ENCODE measurements at regions not wholly inside any gene's neighbourhood (a gene's known extent, or its start where the extent isn't known, plus 50 kb on each side); places are given as distances from the start of the nearest gene placed in this dataset.

DNA sequence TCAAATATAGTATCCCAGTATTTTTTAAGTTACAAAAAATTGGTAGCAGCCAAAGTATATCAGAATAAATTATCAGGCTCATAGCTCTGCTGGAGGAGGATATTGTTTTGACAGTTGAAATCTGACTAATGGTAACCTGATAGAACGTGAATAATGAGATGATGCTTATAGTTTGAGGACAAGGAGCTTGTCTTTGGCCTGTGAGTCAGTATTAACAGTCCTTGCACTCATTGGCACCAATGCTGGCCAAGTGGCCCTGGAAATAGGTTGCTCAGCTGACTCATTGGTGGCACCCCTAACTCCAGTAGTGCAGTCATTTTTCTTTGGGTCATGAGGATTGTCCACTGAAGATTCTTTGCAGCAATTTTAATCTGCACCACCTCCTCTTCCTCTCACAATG lies 203.3 kb upstream of the JADE1 start:
- 58% methylated on average over 1 of the region's 1 CpG for WGBS (ENCODE audit: insufficient coverage)
- DNase-seq (no peak), ATAC-seq (no peak)
- TF ChIP-seq, protein P1, sequence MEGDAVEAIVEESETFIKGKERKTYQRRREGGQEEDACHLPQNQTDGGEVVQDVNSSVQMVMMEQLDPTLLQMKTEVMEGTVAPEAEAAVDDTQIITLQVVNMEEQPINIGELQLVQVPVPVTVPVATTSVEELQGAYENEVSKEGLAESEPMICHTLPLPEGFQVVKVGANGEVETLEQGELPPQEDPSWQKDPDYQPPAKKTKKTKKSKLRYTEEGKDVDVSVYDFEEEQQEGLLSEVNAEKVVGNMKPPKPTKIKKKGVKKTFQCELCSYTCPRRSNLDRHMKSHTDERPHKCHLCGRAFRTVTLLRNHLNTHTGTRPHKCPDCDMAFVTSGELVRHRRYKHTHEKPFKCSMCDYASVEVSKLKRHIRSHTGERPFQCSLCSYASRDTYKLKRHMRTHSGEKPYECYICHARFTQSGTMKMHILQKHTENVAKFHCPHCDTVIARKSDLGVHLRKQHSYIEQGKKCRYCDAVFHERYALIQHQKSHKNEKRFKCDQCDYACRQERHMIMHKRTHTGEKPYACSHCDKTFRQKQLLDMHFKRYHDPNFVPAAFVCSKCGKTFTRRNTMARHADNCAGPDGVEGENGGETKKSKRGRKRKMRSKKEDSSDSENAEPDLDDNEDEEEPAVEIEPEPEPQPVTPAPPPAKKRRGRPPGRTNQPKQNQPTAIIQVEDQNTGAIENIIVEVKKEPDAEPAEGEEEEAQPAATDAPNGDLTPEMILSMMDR (IDR thresholded peaks at IDR 0.05): no peak
- Histone ChIP-seq H3K4me3 (ENCODE audit: low read length) (no peak overlapping the region), H3K27me3 (ENCODE audit: control insufficient read depth, insufficient read depth, low read length) (no peaks in the 10 kb centered on the region), H3K27ac (ENCODE audit: low read length) (no peak overlapping the region), H3K9me3 (ENCODE audit: control insufficient read depth, insufficient read depth, low read length) (no peaks in the 10 kb centered on the region), H3K4me1 (ENCODE audit: control insufficient read depth, insufficient read depth, low read length) (no peaks in the 10 kb centered on the region), H3K36me3 (ENCODE audit: control insufficient read depth, insufficient read depth, low read length) (no peaks in the 10 kb centered on the region)
- intact Hi-C loops (cut with micrococcal nuclease): no loop called here
- Mint-ChIP-seq H3K9me3 (no peaks in the 10 kb centered on the region), H3K36me3 (no peaks in the 10 kb centered on the region), H3K27me3 (ENCODE audit: low read depth in 2 of 2) (peaks cover 0 to 13% of the 10 kb centered on the region in 2 donors), H3K27ac (no peak overlapping the region), H3K4me1 (no peaks in the 10 kb centered on the region), H3K4me3 (no peak overlapping the region)

DNA sequence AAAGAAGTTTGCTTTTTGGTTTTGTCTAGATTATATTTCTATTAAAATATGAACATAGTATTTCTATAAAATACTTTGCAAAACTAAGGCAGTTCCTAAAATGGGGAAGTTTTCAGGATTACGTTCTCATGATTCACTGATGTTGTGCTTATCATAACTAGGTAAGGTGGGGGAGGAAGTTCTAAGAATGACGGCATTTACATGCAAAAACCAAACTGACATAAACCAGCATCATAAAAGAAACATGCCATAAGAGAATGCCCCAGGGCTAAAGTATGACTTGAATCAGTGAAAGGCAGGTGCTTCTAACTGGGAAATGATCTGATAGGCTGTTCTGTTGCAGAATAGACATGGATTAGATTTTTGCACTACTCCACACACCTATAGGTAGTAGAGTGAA lies 204.7 kb upstream of the JADE1 start:
- Mint-ChIP-seq H3K27ac (no peak overlapping the region), H3K4me1 (no peaks in the 10 kb centered on the region), H3K4me3 (no peak overlapping the region), H3K36me3 (no peaks in the 10 kb centered on the region), H3K27me3 (ENCODE audit: low read depth in 2 of 2) (peaks cover 0 to 16% of the 10 kb centered on the region in 2 donors), H3K9me3 (no peaks in the 10 kb centered on the region)
- H3K4me3 ChIP-seq (ENCODE audit: low read length): no peak overlapping the region
- WGBS (ENCODE audit: insufficient coverage): no CpG with 5 or more reads among the region's 2 CpGs
- intact Hi-C loops (cut with micrococcal nuclease): no loop called here
- ATAC-seq (no peak), DNase-seq (no peak)
- no peaks in the 10 kb centered on the region for H3K36me3 ChIP-seq (ENCODE audit: control insufficient read depth, insufficient read depth, low read length)
- H3K9me3 ChIP-seq (ENCODE audit: control insufficient read depth, insufficient read depth, low read length): no peaks in the 10 kb centered on the region
- H3K27ac ChIP-seq (ENCODE audit: low read length): no peak overlapping the region
- TF ChIP-seq, protein P1 (IDR thresholded peaks at IDR 0.05): no peak
- H3K4me1 ChIP-seq (ENCODE audit: control insufficient read depth, insufficient read depth, low read length): no peaks in the 10 kb centered on the region
- no peaks in the 10 kb centered on the region for H3K27me3 ChIP-seq (ENCODE audit: control insufficient read depth, insufficient read depth, low read length)

DNA sequence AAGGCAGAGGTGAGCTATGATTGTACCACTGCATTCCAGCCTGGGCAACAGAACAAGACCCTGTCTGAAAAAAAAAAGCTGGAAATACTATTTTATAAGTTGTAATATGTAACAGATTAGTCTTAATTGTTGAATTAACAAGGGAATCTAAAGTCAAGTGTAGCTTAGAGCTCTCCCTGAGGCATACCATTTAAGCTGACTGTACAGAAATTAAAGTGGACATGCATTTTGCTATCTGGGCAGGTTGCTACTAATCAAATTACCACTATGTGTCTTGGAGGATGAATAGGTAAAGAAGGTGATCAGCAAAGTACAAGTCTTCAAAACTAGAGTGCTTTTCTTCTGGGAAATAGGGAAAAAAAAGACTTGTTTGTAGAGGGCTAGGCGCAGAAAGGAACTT lies 205.3 kb upstream of the JADE1 start:
- Histone ChIP-seq H3K36me3 (ENCODE audit: control insufficient read depth, insufficient read depth, low read length) (no peaks in the 10 kb centered on the region), H3K27me3 (ENCODE audit: control insufficient read depth, insufficient read depth, low read length) (no peaks in the 10 kb centered on the region), H3K9me3 (ENCODE audit: control insufficient read depth, insufficient read depth, low read length) (no peaks in the 10 kb centered on the region), H3K4me1 (ENCODE audit: control insufficient read depth, insufficient read depth, low read length) (no peaks in the 10 kb centered on the region), H3K4me3 (ENCODE audit: low read length) (no peak overlapping the region), H3K27ac (ENCODE audit: low read length) (no peak overlapping the region)
- TF ChIP-seq, protein P1 (IDR thresholded peaks at IDR 0.05): no peak
- ATAC-seq: no peak
- Mint-ChIP-seq H3K9me3 (no peaks in the 10 kb centered on the region), H3K27me3 (ENCODE audit: low read depth in 2 of 2) (peaks cover 0 to 16% of the 10 kb centered on the region in 2 donors), H3K4me1 (no peaks in the 10 kb centered on the region), H3K36me3 (no peaks in the 10 kb centered on the region), H3K27ac (no peak overlapping the region), H3K4me3 (no peak overlapping the region)
- WGBS (ENCODE audit: insufficient coverage): 100% methylated on average over 1 of the region's 1 CpG
- DNase-seq: no peak
- intact Hi-C loops (cut with micrococcal nuclease): no loop called here

DNA sequence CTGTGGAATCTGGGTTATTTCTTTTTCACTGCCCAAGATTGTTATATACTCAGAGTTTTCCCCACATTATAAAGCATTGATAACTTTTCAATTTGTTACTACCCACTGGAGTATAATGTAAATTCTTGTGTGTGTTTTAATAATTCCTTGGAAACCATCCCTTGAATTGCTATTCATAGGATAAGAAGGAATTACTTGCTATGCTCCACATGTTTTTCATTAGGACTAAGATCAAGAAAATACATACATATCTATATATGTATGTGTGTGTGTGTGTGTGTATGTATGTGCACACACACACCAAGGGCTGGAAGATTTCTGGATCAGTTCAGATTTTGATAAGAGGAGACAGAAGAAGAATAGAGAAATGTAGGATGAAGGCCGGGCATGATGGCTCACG lies 206.4 kb upstream of the JADE1 start:
- Histone ChIP-seq H3K27ac (ENCODE audit: low read length) (no peak overlapping the region), H3K27me3 (ENCODE audit: control insufficient read depth, insufficient read depth, low read length) (no peaks in the 10 kb centered on the region), H3K36me3 (ENCODE audit: control insufficient read depth, insufficient read depth, low read length) (no peaks in the 10 kb centered on the region), H3K9me3 (ENCODE audit: control insufficient read depth, insufficient read depth, low read length) (no peaks in the 10 kb centered on the region), H3K4me3 (ENCODE audit: low read length) (no peak overlapping the region), H3K4me1 (ENCODE audit: control insufficient read depth, insufficient read depth, low read length) (no peaks in the 10 kb centered on the region)
- H3K27me3 Mint-ChIP-seq (ENCODE audit: low read depth in 2 of 2): peaks cover 5 to 14% of the 10 kb centered on the region in 2 donors
- H3K9me3 Mint-ChIP-seq: no peaks in the 10 kb centered on the region
- ATAC-seq: no peak
- no peak for DNase-seq
- no peak overlapping the region for H3K4me3 Mint-ChIP-seq
- TF ChIP-seq, protein P1 (IDR thresholded peaks at IDR 0.05): no peak
- WGBS (ENCODE audit: insufficient coverage): 96% methylated on average over 2 of the region's 2 CpGs
- H3K4me1 Mint-ChIP-seq: no peaks in the 10 kb centered on the region
- H3K36me3 Mint-ChIP-seq: no peaks in the 10 kb centered on the region
- intact Hi-C loops (cut with micrococcal nuclease): no loop called here
- no peak overlapping the region for H3K27ac Mint-ChIP-seq
